Activated naive CD4-positive, alpha-beta T cell treated with anti-CD3 and anti-CD28 coated beads, Interleukin-2, amount 50 U/mL, for 72 hours (primary cell): ENCODE measurements at regions not wholly inside any gene's neighbourhood (a gene's known extent, or its start where the extent isn't known, plus 50 kb on each side); places are given as distances from the start of the nearest gene placed in this dataset.

Experiments used
- ATAC-seq, 2 donors: fragments of 150-1000 bp; cut with Tn5 transposase; 2 replicates each; pipeline ENCODE4 v1.10.0; 2021; ENCODE audit warnings: mild to moderate bottlenecking in 2 of 2, moderate library complexity in 2 of 2
- DNase-seq, 2 donors: peaks; one replicate each; pipeline ENCODE4 v3.0.0; 2021 to 2022; ENCODE audit warnings: low spot score in 2 of 2
- H3K27ac Mint-ChIP-seq, 2 donors: one replicate each; pipeline ENCODE4 v1.8.0; 2022; ENCODE audit warnings: mild to moderate bottlenecking in 2 of 2, mixed read lengths in 2 of 2
- H3K36me3 Mint-ChIP-seq, 2 donors: one replicate each; pipeline ENCODE4 v1.8.0; 2022; ENCODE audit warnings: mixed read lengths in 2 of 2
- H3K9me3 Mint-ChIP-seq, 2 donors: one replicate each; pipeline ENCODE4 v1.8.0; 2022; ENCODE audit warnings: mixed read lengths in 2 of 2

GRCh38 chr5:37893434-37894134 lies 53.7 kb upstream of the GDNF start:
- no peak overlapping the region for H3K27ac Mint-ChIP-seq
- H3K36me3 Mint-ChIP-seq = no peaks in the 10 kb centered on the region
- H3K9me3 Mint-ChIP-seq = peaks cover 0 to 1% of the 10 kb centered on the region in 2 donors
- no peak for ATAC-seq
- no peak for DNase-seq

- DNase-seq = no peak
- Mint-ChIP-seq H3K27ac (no peak overlapping the region), H3K9me3 (no peaks in the 10 kb centered on the region), H3K36me3 (no peaks in the 10 kb centered on the region)
- no peak for ATAC-seq
These were observed 52.7 kb upstream of the GDNF start for GRCh38 chr5:37892586-37892985.

GRCh38 chr5:37891832-37892231 lies 52.0 kb upstream of the GDNF start:
- ATAC-seq = no peak
- no peaks in the 10 kb centered on the region for H3K36me3 Mint-ChIP-seq
- no peak for DNase-seq
- no peak overlapping the region for H3K27ac Mint-ChIP-seq
- H3K9me3 Mint-ChIP-seq = no peaks in the 10 kb centered on the region

- DNase-seq (no peak), ATAC-seq (no peak)
- H3K27ac Mint-ChIP-seq = no peak overlapping the region
- no peaks in the 10 kb centered on the region for H3K9me3 Mint-ChIP-seq
- H3K36me3 Mint-ChIP-seq = no peaks in the 10 kb centered on the region
These were observed 49.9 kb upstream of the GDNF start for GRCh38 chr5:37889612-37890317.
